ENCODE measurements at regions not wholly inside any gene's neighbourhood (a gene's known extent, or its start where the extent isn't known, plus 50 kb on each side); places are given as distances from the start of the nearest gene placed in this dataset.
"Not testable (repeated sequence)": the region's sequence is repeated elsewhere in the genome, so short reads cannot be mapped to it uniquely, and the experiment has no call there.

- Histone ChIP-seq H3K36me3 (no peaks in the 10 kb centered on the region), H3K27ac (no peak overlapping the region), H3K27me3 (ENCODE audit: insufficient read depth, low read depth, severe bottlenecking) (peaks cover 64% of the 10 kb centered on the region), H3K9me3 (ENCODE audit: severe bottlenecking) (peaks cover 6% of the 10 kb centered on the region), H3K4me3 (ENCODE audit: low read depth, low read length) (no peak overlapping the region)
- TF ChIP-seq CTCF (IDR thresholded peaks at IDR 0.05; ENCODE audit: low read depth, low read length), result no peak
- DNase-seq, result no peak
Observed at GRCh38 chr2:65930259-65930658, 497.9 kb upstream of the SPRED2 start.

- H3K9me3 ChIP-seq (ENCODE audit: severe bottlenecking); H3K36me3 ChIP-seq; H3K4me3 ChIP-seq (ENCODE audit: low read depth, low read length); DNase-seq; H3K27ac ChIP-seq: not testable (repeated sequence)
- H3K27me3 ChIP-seq (ENCODE audit: insufficient read depth, low read depth, severe bottlenecking), result peaks cover 58% of the 10 kb centered on the region
Observed at GRCh38 chr2:65929664-65930063, 497.3 kb upstream of the SPRED2 start.

GRCh38 chr2:65922794-65923193, 490.4 kb upstream of the SPRED2 start:
- H3K27ac ChIP-seq, result no peak overlapping the region
- peaks cover 51% of the 10 kb centered on the region for H3K27me3 ChIP-seq (ENCODE audit: insufficient read depth, low read depth, severe bottlenecking)
- H3K36me3 ChIP-seq, result no peaks in the 10 kb centered on the region
- H3K9me3 ChIP-seq (ENCODE audit: severe bottlenecking), result no peaks in the 10 kb centered on the region
- TF ChIP-seq CTCF (IDR thresholded peaks at IDR 0.05; ENCODE audit: low read depth, low read length), result no peak
- DNase-seq, result no peak
- H3K4me3 ChIP-seq (ENCODE audit: low read depth, low read length), result no peak overlapping the region

GRCh38 chr2:65922030-65922429, 489.6 kb upstream of the SPRED2 start:
- no peak for DNase-seq
- no peaks in the 10 kb centered on the region for H3K36me3 ChIP-seq
- no peak overlapping the region for H3K27ac ChIP-seq
- H3K27me3 ChIP-seq (ENCODE audit: insufficient read depth, low read depth, severe bottlenecking), result peaks cover 58% of the 10 kb centered on the region
- TF ChIP-seq CTCF (IDR thresholded peaks at IDR 0.05; ENCODE audit: low read depth, low read length), result no peak
- no peak overlapping the region for H3K4me3 ChIP-seq (ENCODE audit: low read depth, low read length)
- H3K9me3 ChIP-seq (ENCODE audit: severe bottlenecking), result no peaks in the 10 kb centered on the region

- no peak overlapping the region for H3K4me3 ChIP-seq (ENCODE audit: low read depth, low read length)
- no peak overlapping the region for H3K27ac ChIP-seq
- TF ChIP-seq CTCF (IDR thresholded peaks at IDR 0.05; ENCODE audit: low read depth, low read length), result no peak
- no peaks in the 10 kb centered on the region for H3K9me3 ChIP-seq (ENCODE audit: severe bottlenecking)
- DNase-seq, result no peak
- H3K27me3 ChIP-seq (ENCODE audit: insufficient read depth, low read depth, severe bottlenecking), result peaks cover 67% of the 10 kb centered on the region
- H3K36me3 ChIP-seq, result no peaks in the 10 kb centered on the region
Observed at GRCh38 chr2:65921116-65921515, 488.7 kb upstream of the SPRED2 start.

GRCh38 chr2:65920659-65921058, 488.3 kb upstream of the SPRED2 start:
- no peak for DNase-seq
- peaks cover 72% of the 10 kb centered on the region for H3K27me3 ChIP-seq (ENCODE audit: insufficient read depth, low read depth, severe bottlenecking)
- TF ChIP-seq CTCF (IDR thresholded peaks at IDR 0.05; ENCODE audit: low read depth, low read length), result no peak
- H3K9me3 ChIP-seq (ENCODE audit: severe bottlenecking), result no peaks in the 10 kb centered on the region
- H3K36me3 ChIP-seq, result no peaks in the 10 kb centered on the region
- no peak overlapping the region for H3K4me3 ChIP-seq (ENCODE audit: low read depth, low read length)
- H3K27ac ChIP-seq, result no peak overlapping the region

Measured in WERI-Rb-1 (cell line).